ENCODE measurements at regions not wholly inside any gene's neighbourhood (a gene's known extent, or its start where the extent isn't known, plus 50 kb on each side); places are given as distances from the start of the nearest gene placed in this dataset.

DNA sequence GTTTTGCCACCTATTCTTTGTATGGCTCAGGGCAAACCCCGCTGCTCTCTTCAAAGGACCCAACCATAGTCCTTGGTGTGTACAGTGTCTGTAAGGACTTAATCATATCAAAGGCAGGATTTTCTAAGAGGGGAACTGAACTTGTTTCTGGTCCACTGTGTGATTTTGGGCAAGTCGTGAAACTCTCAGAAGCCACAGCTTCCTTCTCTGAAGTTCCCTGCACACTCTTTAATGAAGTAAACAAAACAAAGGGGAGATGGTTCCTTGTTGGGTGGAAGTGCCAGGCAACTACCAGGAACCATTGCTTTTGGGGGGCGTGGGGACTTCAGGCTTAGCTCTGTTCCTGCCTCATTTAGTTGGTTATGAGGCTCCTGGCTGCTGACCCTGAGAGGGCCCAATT lies 152.4 kb downstream of the VRK1 start:
- BruUV-seq (replicated peaks) = no TSS peak
- H3K27ac Mint-ChIP-seq (ENCODE audit: unreplicated experiment) = no peak overlapping the region
- H3K27me3 ChIP-seq (replicated peaks; ENCODE audit: control insufficient read depth, insufficient read depth, low read length) = no peaks in the 10 kb centered on the region
- H3K4me1 ChIP-seq = no peaks in the 10 kb centered on the region
- no peak overlapping the region for H3K4me3 Mint-ChIP-seq (ENCODE audit: unreplicated experiment)
- CTCF ChIA-PET = no interaction called here
- no peaks in the 10 kb centered on the region for H3K36me3 ChIP-seq (ENCODE audit: control insufficient read depth, insufficient read depth, low read length)
- H3K27me3 Mint-ChIP-seq (ENCODE audit: insufficient read depth, unreplicated experiment) = no peaks in the 10 kb centered on the region
- no peaks in the 10 kb centered on the region for H3K36me3 Mint-ChIP-seq (ENCODE audit: insufficient read depth, unreplicated experiment)
- no peak for DNase-seq
- intact Hi-C loops (cut with micrococcal nuclease; ENCODE audit: unreplicated experiment) = no loop called here
- TF ChIP-seq, protein P1, sequence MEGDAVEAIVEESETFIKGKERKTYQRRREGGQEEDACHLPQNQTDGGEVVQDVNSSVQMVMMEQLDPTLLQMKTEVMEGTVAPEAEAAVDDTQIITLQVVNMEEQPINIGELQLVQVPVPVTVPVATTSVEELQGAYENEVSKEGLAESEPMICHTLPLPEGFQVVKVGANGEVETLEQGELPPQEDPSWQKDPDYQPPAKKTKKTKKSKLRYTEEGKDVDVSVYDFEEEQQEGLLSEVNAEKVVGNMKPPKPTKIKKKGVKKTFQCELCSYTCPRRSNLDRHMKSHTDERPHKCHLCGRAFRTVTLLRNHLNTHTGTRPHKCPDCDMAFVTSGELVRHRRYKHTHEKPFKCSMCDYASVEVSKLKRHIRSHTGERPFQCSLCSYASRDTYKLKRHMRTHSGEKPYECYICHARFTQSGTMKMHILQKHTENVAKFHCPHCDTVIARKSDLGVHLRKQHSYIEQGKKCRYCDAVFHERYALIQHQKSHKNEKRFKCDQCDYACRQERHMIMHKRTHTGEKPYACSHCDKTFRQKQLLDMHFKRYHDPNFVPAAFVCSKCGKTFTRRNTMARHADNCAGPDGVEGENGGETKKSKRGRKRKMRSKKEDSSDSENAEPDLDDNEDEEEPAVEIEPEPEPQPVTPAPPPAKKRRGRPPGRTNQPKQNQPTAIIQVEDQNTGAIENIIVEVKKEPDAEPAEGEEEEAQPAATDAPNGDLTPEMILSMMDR (IDR thresholded peaks at IDR 0.05; ENCODE audit: insufficient read depth in 1 of 2, low read depth in 1 of 2, low read length in 1 of 2, severe bottlenecking in 1 of 2, unreplicated experiment in 1 of 2) = no peak
- H3K9me3 ChIP-seq = no peaks in the 10 kb centered on the region
- H3K4me3 ChIP-seq (ENCODE audit: low read depth, low read length) = no peak overlapping the region
- no peaks in the 10 kb centered on the region for H3K4me1 Mint-ChIP-seq (ENCODE audit: low read depth, unreplicated experiment)
- no peaks in the 10 kb centered on the region for H3K9me3 Mint-ChIP-seq (ENCODE audit: unreplicated experiment)
- POLR2A ChIA-PET = no interaction called here

DNA sequence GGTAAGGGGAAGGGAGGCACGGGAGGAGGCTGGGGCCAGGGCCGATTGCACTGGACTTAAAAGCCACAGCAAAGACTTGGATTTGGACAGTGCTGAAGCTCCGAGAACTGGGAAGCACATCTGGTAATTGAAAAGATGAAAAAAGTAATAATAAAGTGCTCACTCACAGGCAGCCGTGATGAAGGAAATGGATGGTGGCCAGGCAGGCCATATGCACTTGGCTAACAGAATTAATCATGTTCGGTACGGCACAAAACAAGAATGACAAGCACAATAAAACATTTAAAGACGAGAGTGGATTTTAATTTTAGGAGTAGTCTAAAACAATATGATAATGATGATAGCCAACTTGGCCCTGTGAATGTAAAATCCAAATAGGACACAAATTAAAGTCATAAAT lies 154.3 kb downstream of the VRK1 start:
- no peak overlapping the region for H3K4me3 ChIP-seq (ENCODE audit: low read depth, low read length)
- no peaks in the 10 kb centered on the region for H3K9me3 Mint-ChIP-seq (ENCODE audit: unreplicated experiment)
- H3K36me3 ChIP-seq (ENCODE audit: control insufficient read depth, insufficient read depth, low read length) = no peaks in the 10 kb centered on the region
- no peaks in the 10 kb centered on the region for H3K4me1 Mint-ChIP-seq (ENCODE audit: low read depth, unreplicated experiment)
- intact Hi-C loops (cut with micrococcal nuclease; ENCODE audit: unreplicated experiment) = no loop called here
- no peaks in the 10 kb centered on the region for H3K36me3 Mint-ChIP-seq (ENCODE audit: insufficient read depth, unreplicated experiment)
- TF ChIP-seq, protein P1 (IDR thresholded peaks at IDR 0.05; ENCODE audit: insufficient read depth in 1 of 2, low read depth in 1 of 2, low read length in 1 of 2, severe bottlenecking in 1 of 2, unreplicated experiment in 1 of 2) = no peak
- no peaks in the 10 kb centered on the region for H3K27me3 Mint-ChIP-seq (ENCODE audit: insufficient read depth, unreplicated experiment)
- ChIA-PET CTCF (no interaction called here), POLR2A (no interaction called here)
- H3K27ac Mint-ChIP-seq (ENCODE audit: unreplicated experiment) = no peak overlapping the region
- no peak for DNase-seq
- H3K27me3 ChIP-seq (replicated peaks; ENCODE audit: control insufficient read depth, insufficient read depth, low read length) = no peaks in the 10 kb centered on the region
- BruUV-seq (replicated peaks) = no TSS peak
- H3K9me3 ChIP-seq = no peaks in the 10 kb centered on the region
- H3K4me1 ChIP-seq = no peaks in the 10 kb centered on the region
- H3K4me3 Mint-ChIP-seq (ENCODE audit: unreplicated experiment) = no peak overlapping the region

DNA sequence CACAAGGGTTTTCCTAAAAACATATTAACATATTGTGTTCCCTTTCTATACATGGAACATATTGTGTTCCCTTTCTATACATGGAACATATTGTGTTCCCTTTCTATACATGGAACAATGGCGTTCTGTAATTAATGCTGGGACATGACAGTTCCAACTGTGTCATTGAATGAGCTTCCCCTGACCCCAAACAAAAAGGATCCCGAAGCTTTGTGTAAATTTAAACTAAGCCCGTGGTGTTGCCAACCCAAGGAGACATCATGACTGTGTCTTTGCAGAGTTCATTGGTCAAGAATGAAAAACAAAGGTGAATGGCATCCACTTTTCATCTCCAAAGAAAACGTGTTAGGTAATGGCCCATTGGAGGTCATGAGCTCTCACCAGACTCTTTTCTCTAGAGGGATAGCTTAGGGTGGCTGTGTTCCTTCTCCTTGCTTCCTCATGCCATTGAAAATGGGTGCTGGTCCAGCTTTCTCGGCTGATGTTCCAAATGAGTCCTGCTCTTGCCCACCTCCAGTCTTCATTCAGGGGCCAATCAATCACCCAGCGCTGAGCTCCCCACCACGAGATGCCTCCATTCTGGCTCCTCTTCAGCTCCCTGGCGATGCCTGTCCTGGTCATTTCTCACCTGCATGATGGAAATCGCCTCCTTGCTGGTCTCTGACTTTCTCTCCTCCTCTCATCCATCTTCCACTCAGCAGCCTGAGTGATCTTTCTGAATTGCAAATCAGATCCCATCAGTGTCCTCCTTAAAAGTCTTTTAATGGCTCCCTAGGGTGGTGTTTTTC lies 156.1 kb downstream of the VRK1 start:
- Mint-ChIP-seq H3K36me3 (ENCODE audit: insufficient read depth, unreplicated experiment) (no peaks in the 10 kb centered on the region), H3K4me3 (ENCODE audit: unreplicated experiment) (no peak overlapping the region), H3K9me3 (ENCODE audit: unreplicated experiment) (no peaks in the 10 kb centered on the region), H3K27me3 (ENCODE audit: insufficient read depth, unreplicated experiment) (no peaks in the 10 kb centered on the region), H3K4me1 (ENCODE audit: low read depth, unreplicated experiment) (no peaks in the 10 kb centered on the region), H3K27ac (ENCODE audit: unreplicated experiment) (no peak overlapping the region)
- no peak for DNase-seq
- CTCF ChIA-PET = no interaction called here
- POLR2A ChIA-PET = no interaction called here
- TF ChIP-seq, protein P1 (IDR thresholded peaks at IDR 0.05; ENCODE audit: insufficient read depth in 1 of 2, low read depth in 1 of 2, low read length in 1 of 2, severe bottlenecking in 1 of 2, unreplicated experiment in 1 of 2) = no peak
- H3K4me3 ChIP-seq (ENCODE audit: low read depth, low read length) = no peak overlapping the region
- no peaks in the 10 kb centered on the region for H3K9me3 ChIP-seq
- intact Hi-C loops (cut with micrococcal nuclease; ENCODE audit: unreplicated experiment) = no loop called here
- H3K4me1 ChIP-seq = no peaks in the 10 kb centered on the region
- H3K27me3 ChIP-seq (replicated peaks; ENCODE audit: control insufficient read depth, insufficient read depth, low read length) = no peaks in the 10 kb centered on the region
- H3K36me3 ChIP-seq (ENCODE audit: control insufficient read depth, insufficient read depth, low read length) = no peaks in the 10 kb centered on the region
- BruUV-seq (replicated peaks) = no TSS peak

Measured in Caco-2 (cell line).